ENCODE measurements at regions not wholly inside any gene's neighbourhood (a gene's known extent, or its start where the extent isn't known, plus 50 kb on each side); places are given as distances from the start of the nearest gene placed in this dataset.

DNA sequence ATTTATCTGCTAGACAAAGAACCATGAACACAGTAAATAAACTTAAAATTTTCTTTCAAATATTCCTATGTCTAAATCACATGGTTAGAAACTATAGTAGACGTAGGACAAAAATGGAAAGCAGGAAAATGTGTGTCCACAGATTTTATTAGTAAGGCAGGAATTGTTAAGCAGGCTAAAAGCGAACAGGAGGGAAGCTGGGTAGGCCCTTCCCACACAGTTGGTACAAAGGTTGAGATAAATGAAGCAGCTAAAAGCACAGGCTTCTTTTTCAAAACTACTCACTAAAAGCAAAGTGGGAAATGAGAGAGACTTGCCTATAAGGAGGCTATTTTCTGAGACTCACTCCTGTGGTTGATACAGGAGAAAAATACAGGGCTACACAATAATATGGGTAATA lies 108.1 kb upstream of the PABPC4L start:
- TF ChIP-seq, protein P1, sequence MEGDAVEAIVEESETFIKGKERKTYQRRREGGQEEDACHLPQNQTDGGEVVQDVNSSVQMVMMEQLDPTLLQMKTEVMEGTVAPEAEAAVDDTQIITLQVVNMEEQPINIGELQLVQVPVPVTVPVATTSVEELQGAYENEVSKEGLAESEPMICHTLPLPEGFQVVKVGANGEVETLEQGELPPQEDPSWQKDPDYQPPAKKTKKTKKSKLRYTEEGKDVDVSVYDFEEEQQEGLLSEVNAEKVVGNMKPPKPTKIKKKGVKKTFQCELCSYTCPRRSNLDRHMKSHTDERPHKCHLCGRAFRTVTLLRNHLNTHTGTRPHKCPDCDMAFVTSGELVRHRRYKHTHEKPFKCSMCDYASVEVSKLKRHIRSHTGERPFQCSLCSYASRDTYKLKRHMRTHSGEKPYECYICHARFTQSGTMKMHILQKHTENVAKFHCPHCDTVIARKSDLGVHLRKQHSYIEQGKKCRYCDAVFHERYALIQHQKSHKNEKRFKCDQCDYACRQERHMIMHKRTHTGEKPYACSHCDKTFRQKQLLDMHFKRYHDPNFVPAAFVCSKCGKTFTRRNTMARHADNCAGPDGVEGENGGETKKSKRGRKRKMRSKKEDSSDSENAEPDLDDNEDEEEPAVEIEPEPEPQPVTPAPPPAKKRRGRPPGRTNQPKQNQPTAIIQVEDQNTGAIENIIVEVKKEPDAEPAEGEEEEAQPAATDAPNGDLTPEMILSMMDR (IDR thresholded peaks at IDR 0.05; ENCODE audit: insufficient read depth, low read depth, low read length), result no peak
- TF ChIP-seq EZH2 (IDR thresholded peaks at IDR 0.05; ENCODE audit: insufficient read depth, low read length), result no peak

Data from astrocyte (in vitro differentiated cells and primary cell).